HG03196 (cell line): ENCODE measurements at regions not wholly inside any gene's neighbourhood (a gene's known extent, or its start where the extent isn't known, plus 50 kb on each side); places are given as distances from the start of the nearest gene placed in this dataset.

ENCODE experiments used
- ATAC-seq: cut with Tn5 transposase; IDR thresholded peaks from one replicate; pipeline ENCODE4 v1.9.1; 2021; ENCODE audit not compliant: unreplicated experiment

GRCh38 chr9:82679472-82679871, 383.5 kb downstream of the RASEF start:
- ATAC-seq, result no peak

- no peak for ATAC-seq
These were observed 382.6 kb downstream of the RASEF start for GRCh38 chr9:82680179-82680935.

GRCh38 chr9:82681809-82682208, 381.1 kb downstream of the RASEF start:
- no peak for ATAC-seq

GRCh38 chr9:82682431-82682830, 380.5 kb downstream of the RASEF start:
- no peak for ATAC-seq

GRCh38 chr9:82695704-82696103, 367.2 kb downstream of the RASEF start:
- no peak for ATAC-seq

GRCh38 chr9:82706786-82707185, 356.2 kb downstream of the RASEF start:
- no peak for ATAC-seq

GRCh38 chr9:82716821-82717220, 346.1 kb downstream of the RASEF start:
- ATAC-seq, result no peak

- ATAC-seq, result no peak
These were observed 342.4 kb downstream of the RASEF start for GRCh38 chr9:82720515-82720914.

- no peak for ATAC-seq
These were observed 341.3 kb downstream of the RASEF start for GRCh38 chr9:82721593-82721992.

- ATAC-seq, result no peak
These were observed 340.9 kb downstream of the RASEF start for GRCh38 chr9:82722051-82722450.

- ATAC-seq, result no peak
These were observed 340.4 kb downstream of the RASEF start for GRCh38 chr9:82722561-82722960.

- no peak for ATAC-seq
These were observed 336.3 kb downstream of the RASEF start for GRCh38 chr9:82726424-82727276.

- ATAC-seq, result no peak
These were observed 333.8 kb downstream of the RASEF start for GRCh38 chr9:82729141-82729540.

- ATAC-seq, result no peak
These were observed 332.9 kb downstream of the RASEF start for GRCh38 chr9:82729991-82730589.

- no peak for ATAC-seq
These were observed 330.0 kb downstream of the RASEF start for GRCh38 chr9:82732928-82733327.

- no peak for ATAC-seq
These were observed 326.8 kb downstream of the RASEF start for GRCh38 chr9:82736126-82736525.

- no peak for ATAC-seq
These were observed 326.2 kb downstream of the RASEF start for GRCh38 chr9:82736701-82737100.

GRCh38 chr9:82745919-82746318, 317.0 kb downstream of the RASEF start:
- no peak for ATAC-seq

- ATAC-seq, result no peak
These were observed 312.5 kb downstream of the RASEF start for GRCh38 chr9:82750411-82750913.

GRCh38 chr9:82757924-82758323, 305.0 kb downstream of the RASEF start:
- ATAC-seq, result no peak

GRCh38 chr9:82761027-82761426, 301.9 kb downstream of the RASEF start:
- no peak for ATAC-seq

GRCh38 chr9:82761956-82762355, 301.0 kb downstream of the RASEF start:
- no peak for ATAC-seq
